Activated CD8-positive, alpha-beta T cell treated with anti-CD3 and anti-CD28 coated beads for 36 hours (primary cell): ENCODE measurements at regions not wholly inside any gene's neighbourhood (a gene's known extent, or its start where the extent isn't known, plus 50 kb on each side); places are given as distances from the start of the nearest gene placed in this dataset.

Source experiments
- ATAC-seq: fragments of 200-7000 bp; cut with Tn5 transposase; one replicate; pipeline ENCODE4 v1.10.0; 2021; ENCODE audit warnings: mild to moderate bottlenecking, moderate library complexity
- CTCF ChIA-PET: fragments of 350-600 bp; sonication (Branson Sonifier 250); formaldehyde crosslinking; loops from one replicate; lab custom pipeline; 2021; ENCODE audit warnings: antibody characterized with exemption; lab: Charles Lee
- POLR2A ChIA-PET: fragments of 350-600 bp; sonication (Branson Sonifier 250); formaldehyde crosslinking; loops from one replicate; lab custom pipeline; 2021; ENCODE audit warnings: antibody characterized with exemption; lab: Charles Lee
- DNase-seq: peaks from one replicate; pipeline ENCODE4 v3.0.0-alpha.2; 2020
- H3K27ac Mint-ChIP-seq: one replicate; pipeline ENCODE4 v1.8.0; 2021; ENCODE audit warnings: mild to moderate bottlenecking, mixed read lengths
- H3K27me3 Mint-ChIP-seq: one replicate; pipeline ENCODE4 v1.8.0; 2021; ENCODE audit warnings: mixed read lengths
- H3K36me3 Mint-ChIP-seq: one replicate; pipeline ENCODE4 v1.8.0; 2021; ENCODE audit warnings: low read depth, mixed read lengths
- H3K4me1 Mint-ChIP-seq: one replicate; pipeline ENCODE4 v1.8.0; 2021; ENCODE audit warnings: low read depth, mixed read lengths
- H3K4me3 Mint-ChIP-seq: one replicate; pipeline ENCODE4 v1.8.0; 2021; ENCODE audit warnings: mild to moderate bottlenecking, moderate library complexity, mixed read lengths
- H3K9me3 Mint-ChIP-seq: one replicate; pipeline ENCODE4 v1.8.0; 2021; ENCODE audit warnings: mixed read lengths
- intact Hi-C: fragments of 100-400 bp; cut with micrococcal nuclease; formaldehyde crosslinking; loops from one replicate; pipeline ENCODE4 v1.10.0; 2022
- TF ChIP-seq, protein P1 (sequence below): fragments of 200-600 bp; IDR thresholded peaks from one replicate; pipeline ENCODE4 v1.8.0; 2022; ENCODE audit warnings: antibody characterized with exemption, mild to moderate bottlenecking

GRCh38 chr4:133465022-133465421 lies 315.9 kb downstream of the PCDH10 start:
- no peaks in the 10 kb centered on the region for H3K27me3 Mint-ChIP-seq
- POLR2A ChIA-PET = no interaction called here
- TF ChIP-seq, protein P1, sequence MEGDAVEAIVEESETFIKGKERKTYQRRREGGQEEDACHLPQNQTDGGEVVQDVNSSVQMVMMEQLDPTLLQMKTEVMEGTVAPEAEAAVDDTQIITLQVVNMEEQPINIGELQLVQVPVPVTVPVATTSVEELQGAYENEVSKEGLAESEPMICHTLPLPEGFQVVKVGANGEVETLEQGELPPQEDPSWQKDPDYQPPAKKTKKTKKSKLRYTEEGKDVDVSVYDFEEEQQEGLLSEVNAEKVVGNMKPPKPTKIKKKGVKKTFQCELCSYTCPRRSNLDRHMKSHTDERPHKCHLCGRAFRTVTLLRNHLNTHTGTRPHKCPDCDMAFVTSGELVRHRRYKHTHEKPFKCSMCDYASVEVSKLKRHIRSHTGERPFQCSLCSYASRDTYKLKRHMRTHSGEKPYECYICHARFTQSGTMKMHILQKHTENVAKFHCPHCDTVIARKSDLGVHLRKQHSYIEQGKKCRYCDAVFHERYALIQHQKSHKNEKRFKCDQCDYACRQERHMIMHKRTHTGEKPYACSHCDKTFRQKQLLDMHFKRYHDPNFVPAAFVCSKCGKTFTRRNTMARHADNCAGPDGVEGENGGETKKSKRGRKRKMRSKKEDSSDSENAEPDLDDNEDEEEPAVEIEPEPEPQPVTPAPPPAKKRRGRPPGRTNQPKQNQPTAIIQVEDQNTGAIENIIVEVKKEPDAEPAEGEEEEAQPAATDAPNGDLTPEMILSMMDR = no peak
- ATAC-seq (no peak), DNase-seq (no peak)
- H3K9me3 Mint-ChIP-seq = peaks cover 9% of the 10 kb centered on the region
- H3K4me1 Mint-ChIP-seq = no peaks in the 10 kb centered on the region
- H3K36me3 Mint-ChIP-seq = no peaks in the 10 kb centered on the region
- H3K4me3 Mint-ChIP-seq = no peak overlapping the region
- CTCF ChIA-PET = no interaction called here
- no peak overlapping the region for H3K27ac Mint-ChIP-seq
- intact Hi-C loops = no loop called here

- DNase-seq (no peak), ATAC-seq (no peak)
- Mint-ChIP-seq H3K27me3 (no peaks in the 10 kb centered on the region), H3K27ac (no peak overlapping the region), H3K4me1 (no peaks in the 10 kb centered on the region), H3K9me3 (peaks cover 9% of the 10 kb centered on the region), H3K36me3 (no peaks in the 10 kb centered on the region), H3K4me3 (no peak overlapping the region)
- POLR2A ChIA-PET = no interaction called here
- TF ChIP-seq, protein P1 = no peak
- CTCF ChIA-PET = no interaction called here
- intact Hi-C loops = no loop called here
Observed at GRCh38 chr4:133464311-133464710, 315.2 kb downstream of the PCDH10 start.

DNA sequence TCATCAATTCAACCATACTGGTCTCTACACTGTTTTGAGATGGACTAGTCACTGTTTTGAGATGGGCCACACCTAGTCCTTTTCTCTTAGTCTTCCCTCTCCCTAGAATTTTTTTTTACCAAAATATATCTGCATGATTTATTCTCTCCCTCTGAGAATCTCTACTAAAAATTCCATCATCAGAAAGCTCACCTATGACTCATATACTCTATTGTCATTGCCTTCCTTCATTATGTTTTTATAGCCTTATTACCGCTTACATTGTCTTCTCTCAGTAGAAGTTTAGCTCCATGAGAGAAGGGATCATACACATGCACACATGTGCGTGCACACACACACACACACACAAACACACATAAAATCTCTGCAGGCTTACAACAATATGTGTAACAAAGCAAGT lies 303.6 kb downstream of the PCDH10 start:
- H3K9me3 Mint-ChIP-seq = peaks cover 3% of the 10 kb centered on the region
- no peak for DNase-seq
- ChIA-PET POLR2A (no interaction called here), CTCF (no interaction called here)
- H3K27me3 Mint-ChIP-seq = no peaks in the 10 kb centered on the region
- TF ChIP-seq, protein P1 = no peak
- intact Hi-C loops = no loop called here
- no peaks in the 10 kb centered on the region for H3K4me1 Mint-ChIP-seq
- H3K36me3 Mint-ChIP-seq = no peaks in the 10 kb centered on the region
- H3K27ac Mint-ChIP-seq = no peak overlapping the region
- H3K4me3 Mint-ChIP-seq = no peak overlapping the region
- ATAC-seq = no peak

DNA sequence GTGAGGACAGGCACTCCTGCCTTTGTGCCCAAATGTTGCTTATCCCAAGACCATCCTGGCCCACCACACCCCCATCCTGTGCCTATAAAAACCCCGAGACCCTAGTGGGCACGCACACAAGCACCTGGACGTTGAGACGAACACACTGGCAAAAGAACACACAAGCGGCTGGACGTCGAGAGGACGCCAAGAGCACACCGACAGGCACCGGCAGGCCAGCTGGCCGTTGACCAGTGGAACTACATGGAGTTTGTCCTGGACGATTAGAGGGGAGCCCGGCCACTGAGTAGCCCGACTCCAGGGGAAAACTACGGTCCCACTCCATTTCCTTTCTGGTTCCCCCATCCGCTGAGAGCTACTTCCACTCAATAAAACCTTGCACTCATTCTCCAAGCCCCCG lies 301.7 kb downstream of the PCDH10 start:
- Mint-ChIP-seq H3K4me1 (no peaks in the 10 kb centered on the region), H3K4me3 (no peak overlapping the region), H3K27me3 (no peaks in the 10 kb centered on the region), H3K9me3 (peaks cover 4% of the 10 kb centered on the region), H3K36me3 (no peaks in the 10 kb centered on the region), H3K27ac (no peak overlapping the region)
- ChIA-PET POLR2A (no interaction called here), CTCF (no interaction called here)
- TF ChIP-seq, protein P1 = no peak
- no peak for DNase-seq
- no peak for ATAC-seq
- intact Hi-C loops = no loop called here

- intact Hi-C loops = no loop called here
- DNase-seq = no peak
- Mint-ChIP-seq H3K9me3 (peaks cover 2% of the 10 kb centered on the region), H3K27ac (no peak overlapping the region), H3K27me3 (no peaks in the 10 kb centered on the region), H3K36me3 (no peaks in the 10 kb centered on the region), H3K4me3 (no peak overlapping the region), H3K4me1 (no peaks in the 10 kb centered on the region)
- ATAC-seq = no peak
- POLR2A ChIA-PET = no interaction called here
- CTCF ChIA-PET = no interaction called here
- TF ChIP-seq, protein P1 = no peak
Observed at GRCh38 chr4:133440404-133440803, 291.3 kb downstream of the PCDH10 start.
